ENCODE measurements at regions not wholly inside any gene's neighbourhood (a gene's known extent, or its start where the extent isn't known, plus 50 kb on each side); places are given as distances from the start of the nearest gene placed in this dataset.

GRCh38 chr2:16318474-16319195 is 347.0 kb downstream of the CYRIA start:
- H3K36me3 Mint-ChIP-seq (ENCODE audit: low read depth) = no peaks in the 10 kb centered on the region
- intact Hi-C loops (cut with micrococcal nuclease) = no loop called here
- CTCF ChIA-PET = interaction anchor here (0.6 kb wide), 1 partner anchor 11 kb away, joined by 3 read pairs; no protein-coding TSS in a partner anchor
- H3K27me3 Mint-ChIP-seq (ENCODE audit: low read depth) = peaks cover 2% of the 10 kb centered on the region
- no peak overlapping the region for H3K4me3 Mint-ChIP-seq
- no peaks in the 10 kb centered on the region for H3K9me3 Mint-ChIP-seq
- H3K4me1 Mint-ChIP-seq (ENCODE audit: low read depth) = no peaks in the 10 kb centered on the region
- no peak for DNase-seq
- no peak overlapping the region for H3K27ac Mint-ChIP-seq

GRCh38 chr2:16318051-16318450 is 347.6 kb downstream of the CYRIA start:
- H3K27me3 Mint-ChIP-seq (ENCODE audit: low read depth) = peaks cover 2% of the 10 kb centered on the region
- CTCF ChIA-PET = no interaction called here
- no peak overlapping the region for H3K4me3 Mint-ChIP-seq
- H3K36me3 Mint-ChIP-seq (ENCODE audit: low read depth) = no peaks in the 10 kb centered on the region
- DNase-seq = no peak
- H3K4me1 Mint-ChIP-seq (ENCODE audit: low read depth) = no peaks in the 10 kb centered on the region
- H3K27ac Mint-ChIP-seq = no peak overlapping the region
- intact Hi-C loops (cut with micrococcal nuclease) = no loop called here
- H3K9me3 Mint-ChIP-seq = no peaks in the 10 kb centered on the region

GRCh38 chr2:16317211-16317830 is 348.3 kb downstream of the CYRIA start:
- no peaks in the 10 kb centered on the region for H3K36me3 Mint-ChIP-seq (ENCODE audit: low read depth)
- no peak overlapping the region for H3K4me3 Mint-ChIP-seq
- H3K4me1 Mint-ChIP-seq (ENCODE audit: low read depth) = no peaks in the 10 kb centered on the region
- H3K9me3 Mint-ChIP-seq = no peaks in the 10 kb centered on the region
- no peak for DNase-seq
- H3K27ac Mint-ChIP-seq = no peak overlapping the region
- CTCF ChIA-PET = no interaction called here
- H3K27me3 Mint-ChIP-seq (ENCODE audit: low read depth) = peaks cover 2% of the 10 kb centered on the region
- intact Hi-C loops (cut with micrococcal nuclease) = no loop called here

GRCh38 chr2:16316456-16317210 is 349.0 kb downstream of the CYRIA start:
- H3K9me3 Mint-ChIP-seq = no peaks in the 10 kb centered on the region
- H3K4me1 Mint-ChIP-seq (ENCODE audit: low read depth) = no peaks in the 10 kb centered on the region

GRCh38 chr2:16315908-16316307 is 349.7 kb downstream of the CYRIA start:
- intact Hi-C loops (cut with micrococcal nuclease) = no loop called here
- no peak for DNase-seq
- Mint-ChIP-seq H3K4me1 (ENCODE audit: low read depth) (no peaks in the 10 kb centered on the region), H3K4me3 (no peak overlapping the region), H3K27ac (no peak overlapping the region), H3K9me3 (no peaks in the 10 kb centered on the region), H3K36me3 (ENCODE audit: low read depth) (no peaks in the 10 kb centered on the region), H3K27me3 (ENCODE audit: low read depth) (peaks cover 4% of the 10 kb centered on the region)
- CTCF ChIA-PET = no interaction called here

More at GRCh38 chr2:16316456-16317210, 349.0 kb downstream of the CYRIA start:
- Mint-ChIP-seq H3K36me3 (ENCODE audit: low read depth) (no peaks in the 10 kb centered on the region), H3K4me3 (no peak overlapping the region), H3K27ac (no peak overlapping the region), H3K27me3 (ENCODE audit: low read depth) (peaks cover 4% of the 10 kb centered on the region)
- intact Hi-C loops (cut with micrococcal nuclease) = no loop called here
- no peak for DNase-seq
- CTCF ChIA-PET = no interaction called here

- no peak for DNase-seq
- H3K27ac Mint-ChIP-seq = no peak overlapping the region
- CTCF ChIA-PET = no interaction called here
- H3K27me3 Mint-ChIP-seq (ENCODE audit: low read depth) = peaks cover 4% of the 10 kb centered on the region
- H3K36me3 Mint-ChIP-seq (ENCODE audit: low read depth) = no peaks in the 10 kb centered on the region
- no peaks in the 10 kb centered on the region for H3K4me1 Mint-ChIP-seq (ENCODE audit: low read depth)
- no peaks in the 10 kb centered on the region for H3K9me3 Mint-ChIP-seq
- intact Hi-C loops (cut with micrococcal nuclease) = no loop called here
- H3K4me3 Mint-ChIP-seq = no peak overlapping the region
Measured at GRCh38 chr2:16315458-16315835, 350.2 kb downstream of the CYRIA start.

GRCh38 chr2:16314691-16315457 is 350.8 kb downstream of the CYRIA start:
- H3K9me3 Mint-ChIP-seq = no peaks in the 10 kb centered on the region
- no peak overlapping the region for H3K4me3 Mint-ChIP-seq
- intact Hi-C loops (cut with micrococcal nuclease) = no loop called here
- H3K27me3 Mint-ChIP-seq (ENCODE audit: low read depth) = peaks cover 4% of the 10 kb centered on the region
- DNase-seq = no peak
- CTCF ChIA-PET = interaction anchor here (0.7 kb wide), 1 partner anchor 343 kb away, joined by 3 read pairs; no protein-coding TSS in a partner anchor
- no peak overlapping the region for H3K27ac Mint-ChIP-seq
- H3K4me1 Mint-ChIP-seq (ENCODE audit: low read depth) = no peaks in the 10 kb centered on the region
- no peaks in the 10 kb centered on the region for H3K36me3 Mint-ChIP-seq (ENCODE audit: low read depth)

- no peak for DNase-seq
- Mint-ChIP-seq H3K4me3 (no peak overlapping the region), H3K27me3 (ENCODE audit: low read depth) (peaks cover 4% of the 10 kb centered on the region), H3K9me3 (no peaks in the 10 kb centered on the region), H3K36me3 (ENCODE audit: low read depth) (no peaks in the 10 kb centered on the region), H3K4me1 (ENCODE audit: low read depth) (no peaks in the 10 kb centered on the region), H3K27ac (no peak overlapping the region)
- CTCF ChIA-PET = no interaction called here
- intact Hi-C loops (cut with micrococcal nuclease) = no loop called here
Measured at GRCh38 chr2:16314001-16314400, 351.6 kb downstream of the CYRIA start.

- Mint-ChIP-seq H3K4me3 (no peak overlapping the region), H3K36me3 (ENCODE audit: low read depth) (no peaks in the 10 kb centered on the region), H3K9me3 (no peaks in the 10 kb centered on the region), H3K27ac (no peak overlapping the region), H3K4me1 (ENCODE audit: low read depth) (no peaks in the 10 kb centered on the region), H3K27me3 (ENCODE audit: low read depth) (peaks cover 4% of the 10 kb centered on the region)
- DNase-seq = no peak
- CTCF ChIA-PET = no interaction called here
- intact Hi-C loops (cut with micrococcal nuclease) = no loop called here
Measured at GRCh38 chr2:16313235-16313975, 352.2 kb downstream of the CYRIA start.

GRCh38 chr2:16312771-16313170 is 352.9 kb downstream of the CYRIA start:
- Mint-ChIP-seq H3K4me3 (no peak overlapping the region), H3K36me3 (ENCODE audit: low read depth) (no peaks in the 10 kb centered on the region), H3K4me1 (ENCODE audit: low read depth) (no peaks in the 10 kb centered on the region), H3K9me3 (no peaks in the 10 kb centered on the region), H3K27me3 (ENCODE audit: low read depth) (peaks cover 4% of the 10 kb centered on the region), H3K27ac (no peak overlapping the region)
- intact Hi-C loops (cut with micrococcal nuclease) = no loop called here
- CTCF ChIA-PET = no interaction called here
- DNase-seq = no peak

GRCh38 chr2:16311521-16312440 is 353.9 kb downstream of the CYRIA start:
- Mint-ChIP-seq H3K27me3 (ENCODE audit: low read depth) (peaks cover 4% of the 10 kb centered on the region), H3K4me3 (no peak overlapping the region), H3K27ac (no peak overlapping the region), H3K4me1 (ENCODE audit: low read depth) (no peaks in the 10 kb centered on the region), H3K9me3 (no peaks in the 10 kb centered on the region), H3K36me3 (ENCODE audit: low read depth) (no peaks in the 10 kb centered on the region)
- DNase-seq = no peak
- CTCF ChIA-PET = no interaction called here
- intact Hi-C loops (cut with micrococcal nuclease) = no loop called here

Data from activated naive CD4-positive, alpha-beta T cell treated with anti-CD3 and anti-CD28 coated beads for 36 hours (primary cell).